Activated T-cell treated with anti-CD3 and anti-CD28 coated beads for 48 hours (primary cell): ENCODE measurements at regions not wholly inside any gene's neighbourhood (a gene's known extent, or its start where the extent isn't known, plus 50 kb on each side); places are given as distances from the start of the nearest gene placed in this dataset.

Source experiments
- DNase-seq: peaks from one replicate; pipeline ENCODE4 v3.0.0-alpha.2; 2020; ENCODE audit warnings: low read depth

DNA sequence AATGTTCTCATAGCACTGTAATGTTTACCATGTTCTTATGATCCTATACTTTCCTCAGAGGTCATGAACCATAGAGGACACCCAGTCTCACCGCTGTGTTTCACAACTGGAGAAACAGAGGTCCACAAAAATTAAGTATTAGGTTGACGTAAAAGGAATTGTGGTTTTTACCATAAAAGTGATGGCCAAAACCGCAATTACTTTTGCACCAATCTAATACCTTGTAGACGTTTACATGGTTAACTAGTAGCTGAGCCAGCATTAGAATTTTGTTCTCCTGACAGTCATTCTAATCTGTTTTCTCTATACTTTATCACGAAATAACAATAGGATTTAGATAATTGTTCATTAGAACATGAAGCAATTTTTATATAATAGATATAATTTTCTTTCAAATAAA lies 763.4 kb upstream of the ARGLU1 start:
- DNase-seq: no peak

GRCh38 chr13:107330484-107330883 lies 762.5 kb upstream of the ARGLU1 start:
- no peak for DNase-seq

GRCh38 chr13:107329991-107330390 lies 762.1 kb upstream of the ARGLU1 start:
- no peak for DNase-seq

GRCh38 chr13:107324416-107325204 lies 756.7 kb upstream of the ARGLU1 start:
- DNase-seq: no peak

DNA sequence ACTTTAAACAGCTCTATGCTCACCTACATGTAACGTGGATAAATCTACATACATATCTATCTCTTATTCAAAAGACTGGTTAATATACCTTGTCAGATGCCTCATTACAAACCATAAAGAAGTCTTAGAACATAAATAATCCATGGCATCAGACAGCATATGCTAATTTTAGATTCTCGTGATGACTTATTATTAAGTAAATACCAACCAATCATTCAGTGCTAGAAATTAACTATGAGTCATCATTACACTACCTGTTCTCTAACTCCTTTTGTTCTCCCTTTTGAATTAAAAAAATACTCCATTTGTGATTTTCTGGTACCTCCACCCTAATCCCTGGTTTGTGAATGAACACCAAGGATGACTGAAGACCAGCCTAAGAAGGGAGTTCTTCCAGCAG lies 754.3 kb upstream of the ARGLU1 start:
- no peak for DNase-seq

DNA sequence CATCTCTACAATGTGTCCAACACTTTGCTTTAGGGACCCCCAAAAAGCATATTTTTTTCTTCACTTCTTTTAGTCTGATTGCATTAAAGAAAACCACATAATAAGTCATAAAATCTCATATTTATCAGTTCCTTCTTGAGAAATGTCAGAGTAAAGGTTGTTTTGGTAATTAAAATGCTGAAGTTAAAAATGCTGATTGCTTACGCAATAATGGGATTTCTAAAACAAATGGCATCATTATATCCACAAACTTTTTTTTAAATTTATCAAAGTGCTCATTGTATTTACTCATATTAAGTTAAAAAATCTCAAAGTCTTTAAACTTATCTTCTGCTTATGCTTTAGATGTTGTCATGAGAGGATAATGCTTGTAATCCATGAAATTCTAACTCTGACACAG lies 737.2 kb upstream of the ARGLU1 start:
- DNase-seq: no peak

GRCh38 chr13:107301724-107302374 lies 733.9 kb upstream of the ARGLU1 start:
- DNase-seq: no peak

- DNase-seq: no peak
These were observed 731.8 kb upstream of the ARGLU1 start for GRCh38 chr13:107299717-107300116.

GRCh38 chr13:107296804-107297203 lies 728.9 kb upstream of the ARGLU1 start:
- DNase-seq: no peak

GRCh38 chr13:107295416-107296140 lies 727.6 kb upstream of the ARGLU1 start:
- DNase-seq: no peak

- no peak for DNase-seq
These were observed 726.0 kb upstream of the ARGLU1 start for GRCh38 chr13:107293924-107294323.

DNA sequence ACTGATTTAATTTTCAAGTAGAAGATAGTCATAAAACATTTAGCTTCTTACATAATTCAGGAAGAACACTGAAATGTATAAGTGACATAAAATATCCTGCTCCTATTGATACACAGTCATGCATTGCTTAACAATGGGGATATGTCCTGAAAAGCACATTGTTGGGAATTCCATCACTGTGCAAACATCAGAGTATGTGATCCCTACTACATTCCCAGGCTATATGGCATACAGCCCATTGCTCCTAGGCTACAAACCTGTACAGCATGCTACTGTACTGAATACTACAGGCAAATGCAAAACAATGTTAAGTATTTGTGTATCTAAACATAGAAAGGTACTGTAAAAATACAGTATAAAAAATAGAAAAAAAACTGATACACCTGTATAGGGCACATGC lies 723.9 kb upstream of the ARGLU1 start:
- no peak for DNase-seq

DNA sequence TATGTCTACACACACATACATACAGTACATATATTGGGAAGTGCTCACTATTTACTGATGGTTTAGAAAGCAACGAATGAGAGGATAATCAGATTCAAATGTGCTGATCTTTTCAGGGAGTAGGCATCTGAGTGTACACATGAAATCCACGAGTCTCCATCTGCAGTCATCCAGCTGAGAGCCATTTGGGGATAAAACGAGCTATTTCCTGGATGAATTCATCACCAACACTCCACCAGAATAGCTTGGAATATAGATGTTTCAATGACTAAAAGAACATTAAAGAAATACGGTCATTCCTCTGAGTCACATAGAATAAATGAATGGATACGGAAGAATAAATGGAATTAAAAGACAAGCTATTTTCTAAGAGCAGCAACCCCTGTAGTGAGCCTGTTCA lies 721.6 kb upstream of the ARGLU1 start:
- DNase-seq: no peak

- DNase-seq: no peak
These were observed 716.2 kb upstream of the ARGLU1 start for GRCh38 chr13:107284173-107284572.

DNA sequence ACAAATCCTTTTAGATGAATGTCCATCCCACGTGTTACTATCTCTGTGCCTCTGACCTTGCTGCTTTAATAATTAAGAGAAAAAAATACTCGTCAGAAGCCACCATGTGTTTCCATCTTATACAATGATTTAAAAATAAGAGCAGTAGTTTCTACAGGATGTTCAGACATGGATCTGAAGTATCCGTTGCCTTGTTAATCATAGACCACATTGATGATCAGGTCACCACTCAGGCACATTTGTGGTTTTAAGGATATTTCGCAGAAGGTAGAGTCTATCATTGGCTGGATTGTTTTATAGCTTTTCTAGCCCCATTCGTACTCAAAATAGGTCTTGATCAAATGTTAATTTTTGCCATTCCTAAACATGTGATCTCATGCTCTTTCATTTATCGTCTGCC lies 710.0 kb upstream of the ARGLU1 start:
- DNase-seq: no peak

DNA sequence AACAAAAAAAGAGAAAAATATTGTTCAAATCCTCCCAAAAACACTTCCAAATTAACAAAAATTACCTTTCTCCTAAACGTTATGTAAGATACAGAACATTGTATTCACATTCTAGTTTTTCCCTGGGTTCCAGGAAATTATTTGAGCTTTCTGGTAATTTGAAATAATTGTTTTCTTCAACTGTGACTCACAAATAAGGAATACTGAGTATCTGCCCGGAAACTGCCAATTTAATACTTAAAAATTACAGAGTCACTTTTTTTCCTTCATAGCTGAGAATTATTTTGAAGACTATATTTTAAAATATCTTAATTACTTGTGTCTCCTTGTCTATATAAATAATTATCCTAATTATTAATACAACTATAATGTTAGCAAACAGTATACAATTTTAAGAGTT lies 709.0 kb upstream of the ARGLU1 start:
- no peak for DNase-seq

DNA sequence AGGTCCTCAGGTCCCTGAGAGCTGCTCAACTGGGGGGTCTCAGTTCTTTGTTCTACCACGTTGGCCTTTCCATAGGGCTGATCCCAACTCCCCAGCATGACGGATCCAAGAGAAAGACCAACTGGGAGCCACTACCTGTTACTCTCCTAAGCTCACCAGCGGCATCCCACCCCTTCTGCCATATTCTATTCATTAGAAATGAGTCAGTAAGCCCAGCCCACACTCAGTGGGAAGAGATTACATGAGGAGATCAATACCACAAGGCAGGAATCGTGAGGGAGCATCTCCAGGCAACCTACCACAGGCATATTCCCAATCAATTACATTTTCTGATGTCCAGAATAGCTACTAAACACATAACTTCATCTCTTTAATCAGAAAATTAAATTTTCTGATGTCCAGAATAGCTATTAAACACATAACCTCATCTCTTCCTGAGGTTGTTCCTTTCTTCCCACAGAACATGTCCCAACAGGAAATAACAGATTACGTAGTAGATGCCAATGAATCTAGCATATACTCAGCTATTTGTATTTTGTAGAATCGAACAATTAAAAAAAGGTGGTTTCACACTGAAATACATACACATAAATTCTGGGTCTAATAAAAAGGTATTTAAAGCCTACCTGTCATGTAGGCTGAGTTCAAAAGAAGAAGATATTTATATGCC lies 708.1 kb upstream of the ARGLU1 start:
- DNase-seq: no peak

DNA sequence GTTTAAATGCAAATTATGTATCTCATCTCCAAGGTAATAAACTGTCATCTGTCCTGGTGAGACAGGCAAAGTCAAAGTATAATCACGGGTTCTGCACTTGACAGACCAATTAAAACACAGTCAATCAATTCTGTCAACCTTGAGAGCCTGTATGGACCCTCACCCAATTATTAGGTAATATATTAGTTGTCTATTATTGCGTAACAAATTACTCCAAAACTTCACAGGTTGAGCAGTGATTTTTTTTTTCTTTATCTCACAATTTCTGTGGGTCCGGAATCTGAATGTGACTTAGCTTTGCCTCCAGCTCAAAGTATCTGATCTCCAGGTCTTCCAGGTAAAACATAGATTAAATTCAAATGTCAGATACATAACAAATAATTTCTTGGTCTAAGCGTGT lies 707.4 kb upstream of the ARGLU1 start:
- DNase-seq: no peak

DNA sequence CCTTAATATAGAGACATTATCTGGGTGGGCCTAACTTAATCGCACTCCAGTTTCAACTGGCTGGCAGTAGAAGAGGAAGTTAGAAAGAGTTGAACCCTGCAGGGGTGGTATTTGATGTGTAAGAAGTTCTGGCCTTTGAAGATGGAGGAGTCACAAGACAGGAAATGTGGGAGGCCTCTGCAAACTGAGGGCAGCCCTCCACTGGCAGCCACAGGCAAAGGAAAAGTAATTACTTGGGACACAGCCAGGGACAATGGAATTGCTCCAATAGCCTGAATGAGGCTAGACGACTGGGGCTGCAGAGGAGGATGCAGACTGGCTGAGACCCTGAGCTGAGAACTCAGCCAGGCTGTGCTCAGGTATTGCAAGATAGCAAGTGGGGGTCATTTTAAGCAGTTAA lies 703.3 kb upstream of the ARGLU1 start:
- DNase-seq: no peak

DNA sequence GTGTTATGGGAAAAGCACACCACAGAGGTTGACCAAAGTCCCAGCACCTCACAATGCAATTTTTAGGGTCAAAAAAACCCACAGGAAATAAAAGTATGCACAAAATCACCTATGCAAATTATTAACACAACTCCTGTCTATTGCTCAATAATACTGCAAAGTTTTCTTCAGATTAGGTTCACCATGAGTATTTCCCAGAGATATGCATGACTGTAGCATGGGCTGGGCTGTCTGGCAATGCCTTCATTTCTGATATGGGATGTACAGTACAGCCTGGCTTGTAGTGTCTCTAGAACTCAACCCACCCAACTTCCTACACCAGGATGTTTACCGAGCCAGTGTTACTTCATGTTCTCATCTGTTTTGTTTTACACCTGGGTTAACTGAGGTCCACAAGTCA lies 698.7 kb upstream of the ARGLU1 start:
- no peak for DNase-seq

DNA sequence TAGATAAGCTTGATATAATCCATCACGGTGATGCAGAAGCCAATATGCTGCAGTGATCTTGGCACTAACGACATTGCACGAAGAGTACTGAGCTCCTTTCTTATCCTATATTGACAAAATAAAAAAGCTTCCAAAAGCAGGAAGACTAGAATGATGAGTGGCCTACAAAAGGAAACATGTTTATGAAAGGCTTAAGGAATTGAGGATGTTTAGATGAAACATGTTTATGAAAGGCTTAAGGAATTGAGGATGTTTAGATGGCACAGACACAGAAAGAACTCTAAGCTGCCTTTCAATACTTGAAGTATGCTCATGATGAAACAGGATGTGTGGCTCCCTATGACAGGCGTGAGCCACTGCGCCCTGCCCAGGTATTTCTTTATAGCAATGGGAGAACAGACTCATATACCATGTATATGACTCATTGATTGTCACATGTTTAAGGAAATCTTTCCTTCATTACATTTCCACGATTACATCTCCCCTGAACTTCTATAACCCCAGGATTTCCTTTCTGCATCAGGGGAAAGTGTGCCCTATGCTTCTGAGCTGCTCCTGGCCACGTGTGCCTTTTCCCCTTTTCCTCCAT lies 690.8 kb upstream of the ARGLU1 start:
- no peak for DNase-seq

- DNase-seq: no peak
These were observed 686.5 kb upstream of the ARGLU1 start for GRCh38 chr13:107254392-107254791.
